Gastroesophageal sphincter (tissue), 4 donors: ENCODE measurements at regions not wholly inside any gene's neighbourhood (a gene's known extent, or its start where the extent isn't known, plus 50 kb on each side); places are given as distances from the start of the nearest gene placed in this dataset.
A peak's percentile ranks its signal among the peaks of the same experiment; 100 is the strongest.

ENCODE experiments used
- ATAC-seq: fragments of 150-250 bp; one replicate; pipeline ENCODE4 v1.9.1; 2016; ENCODE audit warnings: mild to moderate bottlenecking, moderate library complexity
- H3K27ac ChIP-seq, 4 donors: fragments of 200-600 bp; sonication (generic) in 3 of 4; 1 replicate in 3 of 4; 2 replicates in 1 of 4; pipeline ENCODE4 v1.5.1; 2016 to 2019
- H3K27me3 ChIP-seq: fragments of 200-600 bp; sonication (generic); one replicate; pipeline ENCODE4 v1.5.1; 2019
- H3K36me3 ChIP-seq, 2 donors: fragments of 200-600 bp; sonication (generic); one replicate each; pipeline ENCODE4 v1.5.1; 2019; ENCODE audit warnings: control low read depth in 1 of 2
- H3K4me1 ChIP-seq, 3 donors: fragments of 200-600 bp; sonication (generic); 1 replicate in 2 of 3; 2 replicates in 1 of 3; pipeline ENCODE4 v1.5.1; 2016 to 2019; ENCODE audit warnings: control low read depth in 2 of 3
- H3K4me3 ChIP-seq, 2 donors: fragments of 200-600 bp; sonication (generic); one replicate each; pipeline ENCODE4 v1.5.1; 2019; ENCODE audit warnings: mild to moderate bottlenecking in 1 of 2, moderate library complexity in 1 of 2
- H3K9me3 ChIP-seq, 3 donors: fragments of 200-600 bp; sonication (generic); one replicate each; pipeline ENCODE4 v1.5.1; 2017 to 2019; ENCODE audit warnings: control low read depth in 2 of 3
- CTCF ChIP-seq, 4 experiments: fragments of 200-600 bp in 2 of 4; fragments of 450-650 bp in 2 of 4; sonication (generic) in 1 of 4; IDR thresholded peaks; one replicate each; pipeline ENCODE4 v1.5.1; 2017 to 2019; ENCODE audit warnings: antibody characterized with exemption in 4 of 4, mild to moderate bottlenecking in 2 of 4, moderate library complexity in 2 of 4
- EP300 ChIP-seq: sonication (generic); formaldehyde crosslinking; IDR thresholded peaks from one replicate; pipeline ENCODE4 v1.6.1; 2017; ENCODE audit warnings: antibody characterized with exemption, mild to moderate bottlenecking
- POLR2A ChIP-seq, 2 donors: fragments of 450-650 bp; IDR thresholded peaks; one replicate each; pipeline ENCODE4 v1.6.1; 2017; ENCODE audit warnings: antibody characterized with exemption in 2 of 2, mild to moderate bottlenecking in 2 of 2, moderate library complexity in 1 of 2
- POLR2AphosphoS5 ChIP-seq: sonication (generic); formaldehyde crosslinking; IDR thresholded peaks from one replicate; pipeline ENCODE4 v1.6.1; 2017; ENCODE audit warnings: antibody characterized with exemption
- WGBS, 2 donors: methylation state at CpG; one replicate each; pipeline ENCODE4 v1.1.5; 2018; ENCODE audit warnings: low coverage in 1 of 2; 5-methylcytosine and 5-hydroxymethylcytosine counted together

DNA sequence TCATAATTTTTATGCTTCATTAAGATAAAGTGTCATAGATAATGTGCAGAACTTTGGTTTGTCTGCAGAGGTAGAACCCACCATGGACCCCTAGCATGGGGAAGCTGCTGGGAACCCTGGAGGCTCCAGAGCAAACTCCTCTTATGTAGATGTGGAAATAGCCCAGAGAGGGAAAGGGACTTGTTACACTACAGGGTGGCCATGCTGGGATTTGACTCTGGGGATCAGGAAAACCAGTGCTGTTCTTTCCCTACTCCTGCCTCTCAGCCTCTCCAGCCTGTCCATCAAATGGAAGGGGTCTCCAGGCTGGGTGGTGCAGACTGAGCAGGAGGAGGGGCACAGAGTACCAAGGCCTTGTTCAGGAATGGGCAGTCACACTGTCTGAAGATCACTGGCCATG lies 54.2 kb downstream of the MSX1 start:
- Histone ChIP-seq H3K4me3 (no peak overlapping the region), H3K27ac (peak overlapping the region in 1 of 4 donors; percentile 35), H3K9me3 (no peaks in the 10 kb centered on the region), H3K27me3 (peaks cover 14% of the 10 kb centered on the region), H3K4me1 (no peaks in the 10 kb centered on the region), H3K36me3 (no peaks in the 10 kb centered on the region)
- ATAC-seq: no peak
- TF ChIP-seq POLR2AphosphoS5 (no peak), POLR2A (IDR thresholded peaks at IDR 0.05) (no peak), CTCF (IDR thresholded peaks at IDR 0.05) (no peak), EP300 (no peak)

GRCh38 chr4:4914059-4914820 lies 54.8 kb downstream of the MSX1 start:
- Histone ChIP-seq H3K4me1 (no peaks in the 10 kb centered on the region), H3K9me3 (no peaks in the 10 kb centered on the region), H3K4me3 (no peak overlapping the region), H3K36me3 (no peaks in the 10 kb centered on the region), H3K27ac (peak overlapping the region in 1 of 4 donors; percentile 35), H3K27me3 (peaks cover 10% of the 10 kb centered on the region)
- WGBS, 2 donors: 77 to 80% methylated on average over 2 to 4 of the region's 4 CpGs
- ATAC-seq: peak; percentile 62
- TF ChIP-seq POLR2AphosphoS5: peak; percentile 18
- no peak for TF ChIP-seq POLR2A (IDR thresholded peaks at IDR 0.05)
- TF ChIP-seq EP300: no peak
- no peak for TF ChIP-seq CTCF (IDR thresholded peaks at IDR 0.05)

DNA sequence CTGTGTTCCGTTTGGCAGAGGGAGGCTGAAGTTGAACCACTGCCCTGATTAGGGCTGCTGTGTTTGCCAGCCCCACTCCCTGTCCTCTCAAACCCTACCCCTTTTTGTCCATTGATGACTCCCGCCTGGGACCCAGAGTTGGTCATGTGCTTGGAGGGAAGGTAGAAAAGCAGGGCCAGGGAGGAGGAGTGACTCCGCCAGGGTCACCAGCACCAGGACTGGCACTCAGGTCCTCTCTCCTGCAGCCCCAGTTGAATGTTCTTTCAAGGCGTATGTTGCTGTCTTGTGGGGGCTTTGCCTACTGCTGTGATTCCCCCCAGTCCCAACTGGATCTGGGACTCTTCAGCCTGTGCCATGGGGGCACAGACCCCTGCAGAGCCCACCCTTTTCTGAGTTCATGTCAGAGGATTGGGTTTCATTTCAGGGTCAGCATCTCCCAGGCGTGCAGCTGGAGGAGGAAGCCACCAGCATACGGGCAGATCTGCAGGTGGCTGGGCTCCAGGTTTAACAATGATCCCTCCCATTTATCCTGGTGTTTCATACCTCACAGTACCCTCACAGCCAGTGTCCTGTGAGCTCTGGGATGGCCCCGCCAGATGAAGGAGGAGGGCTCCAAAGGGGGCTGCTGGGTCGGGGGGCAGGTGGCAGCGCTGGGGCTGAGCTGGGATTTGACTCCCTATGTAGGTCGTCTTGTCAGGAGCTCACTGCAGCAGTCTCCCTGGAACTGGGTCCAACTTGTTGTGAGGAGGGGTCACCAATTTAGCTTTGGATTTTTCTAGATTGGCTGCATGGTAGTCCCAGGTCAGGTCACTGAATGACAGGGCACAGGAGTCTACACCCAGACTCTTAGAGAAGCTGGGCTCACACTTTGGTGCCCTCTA lies 55.7 kb downstream of the MSX1 start:
- Histone ChIP-seq H3K27me3 (peaks cover 10% of the 10 kb centered on the region), H3K4me1 (no peaks in the 10 kb centered on the region), H3K9me3 (no peaks in the 10 kb centered on the region), H3K36me3 (no peaks in the 10 kb centered on the region), H3K27ac (no peak overlapping the region), H3K4me3 (no peak overlapping the region)
- ATAC-seq: no peak
- 70 to 100% methylated on average over 1 to 2 of the region's 10 CpGs for WGBS, 2 donors
- TF ChIP-seq CTCF (IDR thresholded peaks at IDR 0.05): no peak
- TF ChIP-seq POLR2AphosphoS5: no peak

DNA sequence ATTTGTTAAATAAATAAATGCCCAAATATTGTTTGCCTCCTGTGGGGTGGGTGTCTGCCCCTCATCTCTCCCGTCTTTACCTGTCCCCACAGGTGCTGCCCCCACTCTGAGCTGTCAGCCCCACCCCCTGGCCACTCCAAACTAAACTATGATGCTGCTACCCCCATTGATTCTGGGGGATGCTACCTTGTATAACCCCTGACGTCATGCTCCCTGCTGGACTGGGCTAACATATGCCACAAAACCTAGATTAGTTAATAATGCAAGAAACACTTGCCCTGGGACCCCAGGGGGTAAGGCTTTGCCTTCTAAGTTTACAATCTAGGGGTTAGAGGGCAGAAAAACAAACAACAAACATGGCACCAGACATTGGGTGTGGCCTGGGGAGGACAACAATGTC lies 58.6 kb downstream of the MSX1 start:
- ATAC-seq: no peak
- no peak for TF ChIP-seq POLR2AphosphoS5
- Histone ChIP-seq H3K4me1 (no peaks in the 10 kb centered on the region), H3K36me3 (no peaks in the 10 kb centered on the region), H3K9me3 (no peaks in the 10 kb centered on the region), H3K4me3 (no peak overlapping the region), H3K27ac (no peak overlapping the region), H3K27me3 (peaks cover 11% of the 10 kb centered on the region)
- 30 to 40% methylated on average over 2 of the region's 2 CpGs for WGBS, 2 donors

DNA sequence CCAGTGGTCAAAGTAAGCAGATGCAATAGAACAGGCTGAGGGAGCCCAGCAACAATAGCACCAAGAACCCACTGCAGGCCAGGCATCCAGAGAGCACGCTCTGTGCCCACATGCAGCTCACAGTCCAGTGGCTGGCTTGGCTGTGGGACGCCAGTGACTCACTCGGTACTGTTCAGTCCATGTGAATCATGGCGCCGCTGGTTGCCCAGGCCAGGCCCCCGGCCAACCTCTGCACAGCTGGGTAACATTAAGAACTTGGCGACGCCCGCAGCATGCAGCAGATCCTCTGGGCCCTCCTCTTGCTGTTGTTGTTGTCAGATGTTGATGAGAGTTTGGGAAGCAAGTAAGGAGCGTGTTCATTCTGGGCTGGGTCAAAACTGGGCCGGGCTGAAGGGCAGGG lies 60.5 kb downstream of the MSX1 start:
- WGBS, 2 donors: no CpG with 5 or more reads among the region's 11 CpGs
- Histone ChIP-seq H3K4me3 (no peak overlapping the region), H3K4me1 (no peaks in the 10 kb centered on the region), H3K27me3 (peaks cover 24% of the 10 kb centered on the region), H3K9me3 (no peaks in the 10 kb centered on the region), H3K27ac (no peak overlapping the region), H3K36me3 (no peaks in the 10 kb centered on the region)
- TF ChIP-seq CTCF (IDR thresholded peaks at IDR 0.05) (no peak), POLR2AphosphoS5 (no peak), EP300 (no peak), POLR2A (IDR thresholded peaks at IDR 0.05) (no peak)
- ATAC-seq: peak; percentile 42
